ENCODE measurements at regions not wholly inside any gene's neighbourhood (a gene's known extent, or its start where the extent isn't known, plus 50 kb on each side); places are given as distances from the start of the nearest gene placed in this dataset.
"Not testable (repeated sequence)": the region's sequence is repeated elsewhere in the genome, so short reads cannot be mapped to it uniquely, and the experiment has no call there.

DNA sequence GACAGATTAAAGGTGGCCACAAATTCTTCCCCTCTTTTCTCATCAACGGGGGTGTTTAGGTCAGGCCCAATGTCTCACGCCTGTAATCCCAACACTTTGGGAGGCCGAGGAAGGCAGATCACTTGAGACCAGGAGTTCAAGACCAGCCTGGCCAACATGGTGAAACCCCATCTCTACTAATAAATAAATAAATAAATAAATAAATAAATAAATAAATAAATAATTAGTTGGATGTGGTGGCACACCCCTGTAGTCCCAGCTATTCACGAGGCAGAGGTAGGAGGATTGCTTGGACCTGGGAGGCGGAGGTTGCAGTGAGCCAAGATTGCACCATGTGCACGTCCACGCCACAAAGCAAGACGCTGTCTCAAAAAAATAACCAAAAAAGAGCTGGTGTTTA is 180.7 kb downstream of the FASLG start:
- not testable (repeated sequence) for DNase-seq

DNA sequence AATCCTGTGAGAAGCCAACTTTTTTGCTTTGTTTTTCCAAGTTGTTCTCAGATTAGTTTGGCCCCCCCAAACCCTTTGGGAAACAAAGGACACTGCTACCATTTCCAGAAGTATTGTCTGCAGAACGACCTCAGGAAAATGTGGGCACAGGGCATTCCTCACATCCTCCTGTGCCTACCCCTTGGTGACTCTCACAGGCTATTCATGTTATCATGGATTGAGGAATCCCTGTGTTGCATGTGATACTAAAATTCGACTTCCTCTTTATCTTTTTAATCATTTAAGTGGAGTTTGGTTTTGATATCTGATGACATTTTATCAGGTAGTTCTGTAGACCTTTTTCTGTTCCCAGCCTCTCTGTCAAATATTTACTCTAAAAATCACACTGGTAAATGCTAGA is 184.5 kb downstream of the FASLG start:
- no peak for DNase-seq

DNA sequence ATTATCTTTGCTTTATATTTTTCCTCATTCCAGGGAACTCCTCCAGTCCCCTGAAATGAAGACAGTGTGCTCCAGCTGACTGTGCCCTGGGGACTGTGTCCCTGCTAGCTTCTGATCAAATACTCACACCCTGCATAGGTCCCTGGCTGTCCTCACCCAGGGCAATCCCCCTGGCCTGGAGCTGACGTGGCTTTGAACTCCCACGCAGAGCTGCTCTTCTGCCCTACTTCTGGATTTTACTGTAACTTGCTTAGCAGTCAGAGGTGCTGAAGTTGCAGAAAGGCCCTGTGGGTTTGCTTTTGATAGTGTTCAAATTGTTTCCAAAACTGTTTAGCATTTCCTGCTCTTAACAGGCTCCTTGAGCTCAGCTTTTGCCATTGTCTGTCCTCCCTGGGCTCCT is 186.5 kb downstream of the FASLG start:
- peak; percentile 62 for DNase-seq

DNA sequence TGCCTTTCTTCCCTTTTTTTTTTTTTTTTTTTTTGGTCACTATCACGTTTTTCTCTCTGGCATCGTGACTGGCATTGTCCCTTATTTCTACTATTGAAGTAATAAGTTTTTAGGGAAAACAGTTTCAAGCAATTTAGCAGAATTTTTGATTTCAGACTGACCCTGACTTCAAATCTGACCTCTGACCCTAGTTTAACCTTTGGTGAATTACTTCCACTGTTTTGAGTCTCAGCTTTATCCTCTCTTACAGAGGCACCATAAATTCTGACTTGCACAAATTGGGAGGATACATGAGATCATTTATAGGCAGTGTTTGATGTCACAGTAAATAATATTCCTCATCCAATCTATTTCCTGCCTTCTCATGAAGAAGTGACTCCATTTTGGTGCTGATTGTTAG is 187.0 kb downstream of the FASLG start:
- no peak for DNase-seq

DNA sequence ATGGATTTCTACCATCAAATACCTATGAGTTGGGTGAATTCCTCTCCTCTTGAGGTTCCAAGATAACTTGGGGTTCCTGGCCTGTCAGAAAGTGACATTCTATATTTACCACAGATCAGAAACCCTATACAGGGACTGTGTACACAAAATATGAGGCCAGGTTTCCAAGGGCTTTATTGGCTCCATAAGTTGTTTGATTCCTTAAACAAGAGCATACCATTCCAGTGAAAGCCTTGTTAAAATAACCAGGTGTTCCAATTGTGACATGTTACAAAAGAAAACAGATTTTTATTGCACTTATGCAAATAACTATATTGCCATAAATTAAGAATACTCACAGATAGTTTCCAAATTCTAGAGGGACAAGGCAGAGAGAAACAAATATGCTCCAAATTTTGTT is 188.9 kb downstream of the FASLG start:
- not testable (repeated sequence) for DNase-seq

DNA sequence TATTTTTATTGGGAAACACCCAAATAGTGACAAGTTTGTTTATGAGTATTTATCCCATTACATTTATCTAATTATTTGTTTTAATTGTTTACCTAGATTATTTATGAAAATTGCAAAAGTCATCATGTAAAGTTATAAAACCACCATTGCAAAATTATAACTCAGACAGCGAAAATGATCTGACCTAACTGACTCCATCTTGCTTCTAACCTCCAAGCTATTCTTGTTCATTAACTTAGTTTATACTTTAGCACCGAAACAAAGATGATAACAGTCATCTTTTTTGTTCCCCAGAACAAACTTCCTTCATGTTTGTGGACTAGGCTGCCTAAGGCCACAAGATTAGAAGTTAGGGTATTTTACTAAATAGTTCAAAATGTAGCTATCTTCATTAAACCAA is 190.8 kb downstream of the FASLG start:
- DNase-seq: no peak

DNA sequence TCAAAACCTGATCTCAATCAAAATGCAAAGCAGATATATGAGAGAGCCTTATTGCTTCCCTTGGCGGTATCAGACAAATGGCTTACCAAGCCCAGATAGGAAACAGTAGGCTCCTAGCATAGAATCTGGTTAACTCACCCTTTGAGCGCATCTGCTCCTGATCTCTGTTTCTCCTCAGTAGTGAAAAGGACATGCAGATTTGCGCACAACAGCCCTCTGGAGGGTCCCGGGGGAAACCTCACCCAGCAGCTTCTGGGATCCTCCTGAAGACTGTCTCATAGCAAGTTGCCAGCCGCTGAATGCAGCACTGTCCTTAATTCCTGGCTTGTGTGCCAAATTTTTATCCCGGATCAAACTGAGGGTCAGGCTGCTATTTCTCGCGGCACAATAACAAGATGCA is 192.2 kb downstream of the FASLG start:
- DNase-seq: no peak

DNA sequence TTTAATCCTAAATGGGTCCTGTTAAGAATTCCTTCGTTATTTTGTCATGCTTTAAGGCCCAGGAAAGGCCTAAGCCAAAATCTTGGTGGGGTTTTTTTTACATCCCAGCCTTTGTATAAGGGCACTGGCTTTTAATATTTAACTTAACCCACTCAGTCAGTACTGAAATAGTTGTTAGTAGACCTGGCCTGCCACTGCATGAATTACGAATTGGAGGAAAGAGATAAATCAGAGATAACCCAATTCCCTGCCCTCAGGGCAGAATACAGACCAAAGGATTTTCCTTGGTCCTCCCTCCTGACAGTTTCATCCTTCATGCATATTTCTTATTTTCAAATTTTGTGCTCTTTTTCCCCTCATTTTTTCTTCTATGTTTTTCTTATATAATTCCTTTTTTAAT is 193.0 kb downstream of the FASLG start:
- DNase-seq: no peak

DNA sequence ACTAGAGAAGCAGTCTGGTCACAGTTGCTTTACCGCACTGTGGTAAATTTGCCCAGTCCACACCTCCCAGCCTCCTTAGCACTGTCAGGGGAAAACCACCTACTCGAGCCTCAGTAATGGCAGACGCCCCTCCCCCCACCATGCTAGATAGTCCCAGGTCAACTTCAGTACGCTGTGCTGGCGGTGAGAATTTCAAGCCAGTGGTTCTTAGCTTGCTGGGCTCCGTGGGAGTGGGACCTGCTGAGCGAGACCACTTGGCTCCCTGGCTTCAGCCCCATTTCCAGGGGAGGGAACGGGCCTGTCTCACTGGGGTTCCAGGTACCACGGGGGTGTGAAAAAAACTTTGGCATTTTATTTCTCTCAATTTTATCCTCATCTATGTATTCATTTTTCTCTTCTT is 194.8 kb downstream of the TNFSF18 start:
- DNase-seq: not testable (repeated sequence)

DNA sequence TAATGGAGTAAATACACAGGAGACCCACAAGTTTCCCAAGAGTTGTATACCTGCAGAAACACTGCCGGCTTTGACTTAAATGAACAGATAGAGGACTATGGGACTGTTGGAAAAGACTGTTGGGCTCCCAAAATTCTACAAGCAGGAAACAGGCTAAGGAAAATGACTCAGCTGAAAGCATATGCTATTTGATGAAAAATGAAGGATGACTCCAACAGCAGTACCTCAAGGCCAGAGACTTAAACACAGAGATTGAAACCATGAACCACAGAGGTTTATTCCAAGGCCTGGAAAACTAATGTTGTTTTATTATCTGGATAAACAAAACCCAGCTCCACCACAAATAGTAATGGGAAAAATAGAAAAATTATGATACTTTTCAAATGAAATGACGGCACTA is 187.7 kb downstream of the TNFSF18 start:
- no peak for DNase-seq

DNA sequence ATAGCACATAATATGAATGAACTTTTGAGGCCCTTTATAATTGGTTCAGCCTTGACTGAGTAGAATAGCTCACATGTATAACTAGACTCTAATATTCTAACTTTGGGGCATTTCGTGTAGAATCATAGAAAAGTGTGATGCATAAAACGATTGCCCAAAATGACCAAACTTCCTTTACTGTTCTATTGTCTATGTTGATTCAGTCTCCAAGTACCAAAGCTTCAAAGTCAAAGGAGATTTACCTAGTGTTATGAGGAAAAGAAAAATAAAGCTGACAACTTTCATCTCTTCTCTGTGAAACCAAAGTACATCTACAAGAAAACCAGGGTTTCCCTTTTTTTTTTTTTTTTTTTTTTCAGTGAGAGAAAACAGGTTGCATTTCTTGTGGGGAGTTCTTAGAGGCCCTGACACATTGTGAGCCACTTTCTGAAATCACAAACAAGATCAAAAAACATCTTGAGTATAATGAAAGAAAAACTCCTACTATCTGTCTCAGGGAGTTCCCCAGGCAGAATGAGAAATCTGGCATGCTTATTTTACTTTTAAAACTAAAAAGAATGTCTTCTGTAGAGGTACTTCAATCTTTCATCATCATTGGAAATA is 183.4 kb downstream of the TNFSF18 start:
- no peak for DNase-seq

DNA sequence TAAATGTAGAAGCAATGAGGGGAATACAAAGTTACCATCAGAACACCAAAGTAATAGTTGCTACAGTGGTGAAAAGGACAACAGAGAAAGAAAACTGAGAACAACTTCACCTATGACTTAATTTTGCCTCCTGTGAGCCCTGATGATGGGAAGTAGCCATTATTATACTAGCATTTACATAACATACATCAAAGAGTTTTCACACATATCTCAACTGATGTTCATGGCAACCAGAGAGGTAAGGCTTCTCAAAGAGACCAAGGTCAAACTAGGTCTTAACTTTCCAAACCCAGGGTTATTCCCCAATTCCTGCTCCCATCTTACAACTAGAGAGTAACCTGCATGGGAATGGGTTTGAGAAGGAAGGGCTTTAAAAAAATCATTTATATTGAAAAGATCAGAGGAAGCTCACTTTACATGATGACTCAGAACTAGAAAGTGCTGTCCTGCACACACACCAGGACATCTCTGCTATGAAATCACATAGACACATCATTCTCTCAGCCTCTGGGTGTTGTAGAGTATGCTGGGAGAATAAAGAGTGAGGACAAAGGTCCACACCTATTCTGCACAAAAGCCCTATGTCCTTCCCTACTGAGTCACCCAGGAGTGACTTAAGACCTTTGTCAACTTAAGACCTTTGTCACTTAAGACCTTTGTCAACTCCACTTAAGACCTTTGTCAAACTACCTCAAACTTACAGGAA is 179.7 kb downstream of the TNFSF18 start:
- DNase-seq: peak; percentile 57

DNA sequence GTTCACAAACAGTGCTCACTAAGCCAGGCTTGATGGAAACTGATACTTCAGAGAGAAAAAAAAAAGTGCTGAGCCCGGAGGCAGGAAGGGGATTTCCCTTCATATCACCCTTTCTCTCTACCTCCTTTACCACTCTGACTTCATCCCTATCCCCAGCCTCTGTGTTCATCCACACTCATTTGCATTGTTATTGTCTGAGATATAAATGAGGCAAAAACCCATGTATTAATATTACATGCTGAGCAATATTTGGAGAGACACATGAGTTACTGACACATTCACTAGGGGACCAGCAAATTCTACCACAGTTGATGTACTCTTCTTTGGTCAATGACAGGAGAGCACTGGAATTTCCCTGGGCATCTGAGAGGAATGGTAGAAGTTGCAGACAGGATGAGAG is 175.8 kb downstream of the TNFSF18 start:
- peak; percentile 55 for DNase-seq

DNA sequence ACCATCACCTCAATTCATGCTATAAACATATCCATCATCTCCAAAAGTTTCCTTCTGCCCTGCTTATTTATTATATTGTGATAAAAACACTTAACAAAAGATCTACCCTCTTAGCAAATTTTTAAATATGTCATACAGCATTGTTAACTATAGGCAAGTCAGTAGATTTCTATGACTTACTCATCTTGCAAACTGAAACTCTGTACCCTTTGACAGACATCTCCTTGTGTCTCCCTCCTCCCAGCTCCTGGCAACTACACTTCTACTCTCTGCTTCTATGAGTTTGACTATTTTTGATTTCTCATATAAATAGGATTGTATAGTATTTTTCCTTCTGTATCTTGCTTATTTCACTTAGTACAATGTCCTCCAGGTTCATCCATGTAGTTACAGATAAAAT is 174.8 kb downstream of the TNFSF18 start:
- DNase-seq: peak; percentile 19

DNA sequence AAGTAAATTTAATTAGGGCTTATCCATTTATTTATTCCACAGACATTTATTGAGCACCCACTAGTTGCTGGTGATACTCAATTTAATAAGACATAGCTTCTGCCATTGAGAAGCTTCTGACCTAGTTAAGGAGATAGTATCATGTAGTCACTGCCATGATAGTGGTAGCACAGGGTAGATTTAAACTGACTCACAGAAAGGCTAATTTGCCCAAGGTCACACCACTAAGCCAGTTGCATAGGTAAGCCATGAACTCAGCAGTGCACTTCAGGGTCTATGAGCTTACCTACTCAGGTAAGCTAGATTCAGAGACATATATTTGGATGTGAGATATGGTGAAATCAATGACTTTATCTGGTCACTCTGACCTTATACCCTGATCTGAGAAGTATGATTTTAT is 168.4 kb downstream of the TNFSF18 start:
- no peak for DNase-seq

DNA sequence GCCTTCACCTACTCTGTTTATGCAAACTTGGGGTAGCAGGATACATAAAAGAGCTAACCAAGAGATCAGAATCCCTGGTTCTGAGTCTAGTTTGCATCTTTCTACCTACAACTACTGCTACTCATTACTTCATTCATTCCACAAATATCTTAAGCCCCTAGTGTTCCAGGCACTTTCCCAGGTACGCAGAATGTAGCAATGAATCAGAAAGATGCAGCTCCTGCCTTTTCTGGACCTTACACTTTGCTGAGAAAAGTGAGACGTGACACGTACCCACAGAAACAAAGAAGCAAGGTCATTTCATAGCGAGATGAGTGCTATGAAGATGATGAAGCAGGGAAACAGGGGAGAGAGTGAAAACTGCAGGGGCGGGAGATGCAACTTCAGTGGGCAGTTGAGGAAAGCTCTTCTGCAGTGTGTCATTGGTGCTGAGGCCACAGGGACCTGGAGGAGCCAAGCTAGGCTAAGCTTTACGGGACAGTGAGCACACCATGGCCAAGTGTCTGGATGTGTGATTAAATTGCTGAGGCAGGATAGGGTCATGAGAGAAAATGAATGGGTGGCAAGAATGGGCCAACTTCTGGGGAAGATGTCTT is 167.9 kb downstream of the TNFSF18 start:
- no peak for DNase-seq

DNA sequence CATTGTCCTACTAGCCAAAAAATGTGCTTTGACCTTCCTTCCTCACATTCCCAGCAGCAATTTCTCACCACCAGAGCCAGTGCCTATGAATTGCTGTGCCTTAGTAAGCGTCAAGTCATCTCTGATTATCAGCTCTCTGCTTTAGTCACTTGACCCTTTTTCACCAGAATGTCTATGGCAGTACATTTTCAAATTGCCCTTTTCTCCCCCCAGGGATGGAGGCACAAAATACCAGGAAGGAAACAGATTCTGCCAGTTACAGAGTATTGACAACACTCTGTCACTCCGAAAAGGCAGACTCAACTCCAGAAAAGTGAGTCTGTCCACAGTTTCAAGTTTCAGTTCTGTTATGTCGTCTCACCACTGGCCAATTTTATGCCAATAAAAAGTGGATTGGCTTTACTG is 167.4 kb downstream of the TNFSF18 start:
- peak; percentile 81 for DNase-seq

DNA sequence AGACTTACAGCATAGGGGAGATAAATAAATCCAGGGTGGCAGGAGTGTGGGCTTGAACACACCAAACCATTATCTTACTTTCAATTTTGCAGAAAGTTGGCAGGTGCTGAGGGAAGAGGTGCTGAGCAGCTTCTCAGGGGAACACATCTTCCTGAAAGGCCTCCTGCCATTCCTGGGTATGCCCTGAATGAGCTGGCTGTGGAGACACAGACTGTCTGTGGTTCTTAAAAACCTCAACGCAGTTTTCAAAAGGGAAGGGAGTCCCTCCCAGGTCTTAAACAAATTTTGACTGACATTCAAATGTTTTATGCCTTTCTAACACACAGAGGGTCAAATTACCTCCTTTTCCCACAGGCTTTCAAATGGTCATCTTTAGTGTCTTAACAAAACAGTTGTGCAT is 166.9 kb downstream of the TNFSF18 start:
- peak; percentile 53 for DNase-seq

DNA sequence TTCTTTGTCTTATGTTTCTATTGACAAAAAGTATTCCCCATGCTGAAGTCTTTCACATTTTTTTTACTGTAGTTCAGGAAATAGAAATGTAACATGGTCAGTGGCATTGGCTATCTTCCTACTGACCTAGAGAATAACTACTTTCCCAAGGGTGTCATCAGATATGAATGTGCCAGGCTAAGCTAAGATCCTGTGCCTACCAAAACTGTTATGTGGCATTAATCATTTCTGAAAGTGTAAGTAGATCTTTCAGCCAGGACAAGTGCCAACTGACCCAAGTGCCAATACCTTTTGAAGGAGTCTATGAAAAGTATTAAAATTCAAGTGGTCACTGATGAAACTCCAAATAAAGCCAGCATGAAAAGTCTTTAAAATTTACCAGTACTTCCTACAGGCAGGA is 165.3 kb downstream of the TNFSF18 start:
- no peak for DNase-seq

DNA sequence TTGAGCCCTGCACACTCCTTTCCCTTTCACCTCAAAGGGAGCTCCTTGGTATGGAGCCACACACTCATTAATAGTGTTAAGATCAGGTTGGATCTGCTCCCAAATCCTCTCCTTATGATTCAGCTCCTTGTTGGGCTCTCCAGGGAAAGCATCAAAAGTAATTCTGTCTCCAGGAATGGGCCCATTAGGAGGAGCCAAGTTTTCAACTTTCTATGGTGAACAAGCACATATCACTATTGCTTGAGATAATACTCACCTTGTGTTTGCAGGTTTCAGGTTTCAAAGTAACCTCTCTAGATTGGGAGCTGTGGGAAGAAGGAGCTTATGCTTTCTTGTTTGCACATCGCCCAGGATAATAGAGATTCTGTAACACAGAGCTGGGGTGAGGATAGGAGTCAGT is 164.8 kb downstream of the TNFSF18 start:
- no peak for DNase-seq

DNA sequence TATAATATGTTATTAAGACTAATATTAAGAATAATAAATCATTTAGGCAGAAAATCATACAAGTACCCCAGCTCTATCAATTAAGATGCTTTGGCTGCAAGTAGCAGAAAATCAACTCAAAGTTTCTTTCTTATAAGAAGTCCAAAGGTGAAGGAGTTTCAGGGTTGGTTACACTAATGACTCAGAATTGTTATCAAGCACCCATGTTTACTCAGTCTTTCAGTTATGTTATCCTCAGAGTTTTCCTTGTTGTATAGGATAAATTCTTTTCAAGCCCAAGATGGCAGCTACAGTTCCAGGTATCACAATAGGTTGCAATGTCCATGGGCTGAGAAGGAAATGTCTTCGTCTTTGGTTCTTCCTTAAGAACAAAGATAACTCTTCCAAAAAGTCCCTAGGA is 163.6 kb downstream of the TNFSF18 start:
- DNase-seq: no peak

DNA sequence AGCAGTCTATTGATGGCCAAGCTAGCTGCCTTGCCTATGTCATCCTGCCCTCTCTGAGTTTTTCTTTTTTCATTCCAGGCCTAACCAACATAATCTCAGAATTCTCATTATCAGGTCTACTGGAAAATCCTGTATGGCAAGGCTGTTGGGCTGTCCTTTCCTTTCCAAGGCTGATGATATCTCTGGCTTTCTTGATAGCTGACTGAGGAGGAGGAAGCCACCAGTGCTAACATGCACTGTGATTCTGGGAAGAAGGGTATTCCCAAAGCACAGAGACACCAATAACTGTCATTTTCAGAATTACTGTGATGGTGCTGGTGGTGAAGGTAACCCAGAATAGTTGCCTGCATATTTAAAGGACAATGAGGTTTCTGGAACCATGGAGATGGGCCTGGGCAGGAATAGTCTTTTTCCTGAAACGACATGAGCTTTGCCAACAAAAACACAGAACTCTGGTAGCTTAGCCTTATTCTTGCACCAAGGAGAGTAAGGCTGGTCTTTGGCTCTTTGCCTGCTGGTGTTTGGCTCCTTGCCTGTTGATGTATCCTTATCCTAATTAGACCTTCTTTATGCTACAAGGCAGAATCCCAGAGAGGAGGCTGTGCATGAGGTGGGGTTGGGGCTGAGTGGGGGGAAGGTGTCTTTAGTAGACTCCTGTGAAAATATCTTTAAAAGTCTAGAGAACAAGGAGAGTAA is 157.4 kb downstream of the TNFSF18 start:
- DNase-seq: peak; percentile 29

DNA sequence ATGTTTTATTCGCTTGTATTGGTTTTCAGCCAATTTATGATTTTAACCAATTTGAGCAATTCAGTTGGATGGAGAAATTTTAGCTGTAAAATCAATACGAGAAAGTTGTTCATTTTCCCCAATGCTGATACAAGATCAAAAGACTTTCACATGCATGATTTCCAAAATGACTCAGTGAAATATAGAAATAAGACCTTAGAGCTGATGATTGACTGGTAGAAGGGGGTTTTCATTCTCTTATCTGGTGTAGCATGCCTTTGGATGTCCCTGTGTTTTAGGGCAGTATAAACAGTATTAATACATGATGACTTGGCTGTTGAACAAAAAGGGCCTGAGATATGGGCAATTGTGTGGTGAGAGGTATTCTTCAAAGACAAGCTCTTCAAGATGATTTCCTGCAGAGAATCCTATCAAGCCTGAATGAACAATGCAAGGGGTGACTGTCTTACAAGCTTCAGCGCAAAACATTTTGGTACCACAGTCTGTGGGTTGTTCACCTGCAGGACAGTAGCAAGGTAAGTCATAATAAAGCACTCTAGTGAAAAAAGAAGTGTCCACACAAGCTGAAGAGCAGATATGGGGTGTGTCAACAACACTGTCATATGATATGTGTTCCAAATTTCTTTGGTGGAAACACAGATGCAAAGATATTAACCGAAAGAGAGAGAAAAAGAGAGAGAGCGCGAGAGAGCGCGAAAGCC is 156.2 kb downstream of the TNFSF18 start:
- peak; percentile 53 for DNase-seq

Measured in activated CD4-positive, alpha-beta T cell treated with anti-CD3 and anti-CD28 coated beads, Interleukin-2, amount 50 U/mL, for 16 hours (primary cell).